GM19397 (cell line): ENCODE measurements at regions not wholly inside any gene's neighbourhood (a gene's known extent, or its start where the extent isn't known, plus 50 kb on each side); places are given as distances from the start of the nearest gene placed in this dataset.

Experiments used
- ATAC-seq: cut with Tn5 transposase; IDR thresholded peaks from one replicate; pipeline ENCODE4 v1.9.1; 2021; ENCODE audit warnings: mild to moderate bottlenecking, moderate library complexity; ENCODE audit not compliant: unreplicated experiment

DNA sequence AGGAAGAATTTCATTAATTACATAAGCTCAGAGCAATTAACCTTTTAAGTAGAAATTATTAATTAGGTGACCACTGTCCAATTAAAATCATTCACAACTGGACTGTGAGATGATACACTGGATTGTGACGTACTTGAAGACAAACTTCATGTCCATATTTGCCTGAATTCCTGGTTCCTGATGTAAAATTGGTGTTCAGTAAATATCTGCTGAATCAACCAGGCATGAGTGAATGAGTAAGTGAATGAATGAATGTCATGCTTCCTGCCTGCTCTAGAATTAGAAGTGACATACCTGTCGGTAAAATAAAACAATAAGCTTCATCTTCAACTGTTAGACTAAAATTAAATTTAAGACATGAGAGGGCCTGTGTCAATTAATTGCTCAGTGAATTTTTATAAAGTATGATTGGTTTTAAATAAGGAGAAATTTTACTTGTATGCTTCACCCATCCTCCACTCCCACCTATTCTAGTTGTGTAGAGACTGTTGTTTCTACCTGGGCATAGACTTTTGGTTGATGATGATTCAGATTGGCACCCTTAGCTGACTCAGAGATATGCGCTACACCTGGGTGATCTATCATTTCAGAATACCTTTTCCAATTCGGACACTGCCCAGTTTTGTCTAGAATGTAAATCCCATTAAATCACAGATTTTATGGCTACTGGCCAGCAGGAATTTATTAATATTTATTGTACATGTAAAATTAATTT, 56.9 kb upstream of the PTGS2 start:
- no peak for ATAC-seq

DNA sequence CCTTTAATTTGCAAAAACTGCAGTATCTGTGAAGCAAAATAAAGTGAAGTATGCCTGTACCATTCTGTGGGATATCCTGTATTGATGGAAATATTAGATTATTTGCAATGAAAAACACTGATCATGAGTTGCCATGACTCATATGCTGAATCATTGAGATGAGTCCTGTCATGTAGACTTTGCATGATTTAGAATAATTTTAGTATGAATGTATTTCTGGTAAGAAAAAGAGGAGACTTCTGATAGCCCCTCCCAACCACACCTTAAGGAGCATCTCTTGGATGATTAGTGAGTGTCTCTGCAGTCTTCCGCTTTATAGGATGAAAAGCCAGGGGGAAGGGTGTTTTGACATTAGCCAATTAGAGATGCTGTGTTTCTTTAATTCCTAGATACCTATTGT, 55.2 kb upstream of the PTGS2 start:
- ATAC-seq: no peak

DNA sequence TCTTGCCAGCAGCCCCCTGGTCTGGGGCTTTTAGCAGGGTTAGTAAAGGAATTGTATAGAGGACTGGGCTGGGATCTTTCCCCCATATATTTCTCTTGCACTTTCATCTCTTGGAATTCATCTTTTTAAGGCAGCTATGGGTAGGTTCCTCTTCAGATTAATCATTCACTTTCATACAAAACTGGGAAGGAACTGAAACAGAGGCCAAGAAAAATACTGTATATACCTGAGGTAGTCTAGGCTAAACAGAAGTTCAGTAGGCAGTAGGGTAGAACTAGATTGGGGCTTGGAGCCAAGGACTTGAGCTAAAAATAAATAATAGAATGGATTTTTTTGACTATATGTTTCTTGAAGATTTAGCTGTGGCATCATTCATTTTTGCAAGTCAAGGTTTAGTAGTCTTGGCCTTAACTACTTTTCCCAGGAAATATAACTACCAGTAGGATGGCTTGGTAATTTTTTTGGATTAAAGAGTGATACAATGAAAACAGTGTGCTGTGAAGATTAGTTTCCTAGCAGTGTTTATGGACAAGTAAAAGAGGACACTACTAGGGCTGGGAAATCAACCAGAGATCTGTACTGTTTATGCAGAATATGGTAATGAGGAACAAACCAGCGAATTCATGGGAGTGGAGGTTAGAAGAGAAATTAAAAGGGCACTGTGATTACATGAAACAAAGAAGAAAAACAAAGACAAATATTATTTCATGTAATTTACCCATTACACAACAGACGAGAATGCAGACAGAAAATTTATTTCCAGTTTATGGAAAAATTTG, 50.9 kb upstream of the PTGS2 start:
- no peak for ATAC-seq
